Chondrocyte (in vitro differentiated cells): ENCODE measurements at regions not wholly inside any gene's neighbourhood (a gene's known extent, or its start where the extent isn't known, plus 50 kb on each side); places are given as distances from the start of the nearest gene placed in this dataset.

Experiments
- DNase-seq: peaks from one replicate; pipeline ENCODE4 v3.0.0; 2021; ENCODE audit warnings: mixed read lengths, low spot score
- H3K27ac Mint-ChIP-seq: one replicate; pipeline ENCODE4 v1.8.0; 2021; ENCODE audit warnings: mild to moderate bottlenecking, moderate library complexity, mixed read lengths; ENCODE audit not compliant: unreplicated experiment
- H3K27me3 Mint-ChIP-seq: 2 replicates; pipeline ENCODE4 v1.8.0; 2021; ENCODE audit warnings: low read depth, mixed read lengths
- H3K36me3 Mint-ChIP-seq: 2 replicates; pipeline ENCODE4 v1.8.0; 2021; ENCODE audit warnings: low read depth, mixed read lengths
- H3K4me1 Mint-ChIP-seq: 2 replicates; pipeline ENCODE4 v1.8.0; 2021; ENCODE audit warnings: low read depth, mild to moderate bottlenecking, mixed read lengths
- H3K4me3 Mint-ChIP-seq: one replicate; pipeline ENCODE4 v1.8.0; 2021; ENCODE audit warnings: mild to moderate bottlenecking, moderate library complexity, mixed read lengths; ENCODE audit not compliant: unreplicated experiment
- H3K9me3 Mint-ChIP-seq: 2 replicates; pipeline ENCODE4 v1.8.0; 2021; ENCODE audit warnings: low read depth, mixed read lengths
- TF ChIP-seq, protein P1 (sequence below): fragments of 200-600 bp; sonication (generic); IDR thresholded peaks from 2 replicates; pipeline ENCODE4 v1.5.0; 2021; ENCODE audit warnings: antibody characterized with exemption, mild to moderate bottlenecking, moderate library complexity

DNA sequence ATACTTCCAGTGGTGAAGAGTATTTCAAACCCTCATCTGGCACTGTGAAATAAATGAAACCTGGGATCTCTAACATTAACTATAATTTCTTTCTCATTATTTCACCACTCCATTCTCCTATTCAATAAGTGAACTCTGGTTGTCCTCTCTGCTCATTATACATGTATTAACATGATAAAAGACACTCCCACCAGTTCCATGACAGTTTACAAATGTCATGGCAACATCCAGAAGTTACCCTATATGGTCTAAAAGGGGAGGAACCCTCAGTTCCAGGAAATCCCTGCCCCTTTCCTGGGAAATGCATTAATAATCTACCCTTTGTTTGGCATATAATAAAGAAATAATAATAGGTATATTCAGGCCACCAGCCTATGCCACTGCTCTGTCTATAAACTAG is 62.7 kb upstream of the BRINP3 start:
- Mint-ChIP-seq H3K36me3 (no peaks in the 10 kb centered on the region), H3K4me1 (no peaks in the 10 kb centered on the region), H3K4me3 (no peak overlapping the region), H3K27ac (no peak overlapping the region), H3K9me3 (peaks cover 7% of the 10 kb centered on the region), H3K27me3 (no peaks in the 10 kb centered on the region)
- TF ChIP-seq, protein P1, sequence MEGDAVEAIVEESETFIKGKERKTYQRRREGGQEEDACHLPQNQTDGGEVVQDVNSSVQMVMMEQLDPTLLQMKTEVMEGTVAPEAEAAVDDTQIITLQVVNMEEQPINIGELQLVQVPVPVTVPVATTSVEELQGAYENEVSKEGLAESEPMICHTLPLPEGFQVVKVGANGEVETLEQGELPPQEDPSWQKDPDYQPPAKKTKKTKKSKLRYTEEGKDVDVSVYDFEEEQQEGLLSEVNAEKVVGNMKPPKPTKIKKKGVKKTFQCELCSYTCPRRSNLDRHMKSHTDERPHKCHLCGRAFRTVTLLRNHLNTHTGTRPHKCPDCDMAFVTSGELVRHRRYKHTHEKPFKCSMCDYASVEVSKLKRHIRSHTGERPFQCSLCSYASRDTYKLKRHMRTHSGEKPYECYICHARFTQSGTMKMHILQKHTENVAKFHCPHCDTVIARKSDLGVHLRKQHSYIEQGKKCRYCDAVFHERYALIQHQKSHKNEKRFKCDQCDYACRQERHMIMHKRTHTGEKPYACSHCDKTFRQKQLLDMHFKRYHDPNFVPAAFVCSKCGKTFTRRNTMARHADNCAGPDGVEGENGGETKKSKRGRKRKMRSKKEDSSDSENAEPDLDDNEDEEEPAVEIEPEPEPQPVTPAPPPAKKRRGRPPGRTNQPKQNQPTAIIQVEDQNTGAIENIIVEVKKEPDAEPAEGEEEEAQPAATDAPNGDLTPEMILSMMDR = no peak
- DNase-seq = no peak

DNA sequence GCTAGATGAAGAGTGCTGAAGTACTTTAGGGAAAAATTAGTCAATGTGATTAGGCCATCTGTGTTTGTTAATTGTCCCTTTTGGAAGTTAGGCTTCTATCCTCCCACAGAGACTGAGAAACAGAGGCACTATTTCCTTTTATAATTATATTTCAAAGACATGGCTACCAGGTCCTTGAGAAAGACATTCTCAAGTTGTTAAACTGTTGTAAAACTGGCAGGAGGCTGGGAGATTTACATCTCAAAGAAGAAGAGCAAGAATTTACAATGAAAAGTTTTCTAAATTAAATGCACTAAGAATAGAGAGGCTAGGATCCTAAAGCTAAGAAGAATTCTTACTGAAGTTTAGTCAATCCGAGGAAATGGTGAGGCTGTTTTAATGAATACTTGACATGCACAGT is 74.0 kb upstream of the BRINP3 start:
- Mint-ChIP-seq H3K36me3 (no peaks in the 10 kb centered on the region), H3K4me3 (no peak overlapping the region), H3K27ac (no peak overlapping the region), H3K27me3 (peaks cover 1% of the 10 kb centered on the region), H3K9me3 (peaks cover 8% of the 10 kb centered on the region), H3K4me1 (no peaks in the 10 kb centered on the region)
- DNase-seq = no peak
- TF ChIP-seq, protein P1 = no peak

DNA sequence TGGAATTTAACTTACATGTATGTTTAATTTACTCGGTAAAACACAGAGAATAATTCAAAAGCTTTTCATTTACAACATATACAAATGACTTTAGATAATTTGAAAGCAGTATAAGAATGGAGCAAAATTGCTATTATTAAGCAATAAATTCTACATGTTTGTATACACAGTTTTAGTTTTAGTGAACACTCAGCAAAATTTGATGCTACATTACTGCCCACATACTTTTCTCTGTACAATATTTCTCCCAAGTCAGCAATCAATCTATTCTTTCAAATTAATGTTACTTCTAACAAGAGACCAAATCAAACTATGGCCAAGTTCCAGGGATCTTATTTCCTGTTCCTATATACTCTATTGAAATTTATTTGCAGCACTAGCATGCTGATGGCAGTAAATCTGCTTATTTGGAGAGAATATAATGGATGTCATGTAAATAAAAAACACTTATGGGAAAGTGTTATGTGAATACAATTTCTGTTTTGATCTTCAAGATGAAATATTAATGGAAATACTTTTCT is 82.6 kb upstream of the BRINP3 start:
- Mint-ChIP-seq H3K36me3 (no peaks in the 10 kb centered on the region), H3K4me3 (no peak overlapping the region), H3K9me3 (peaks cover 10% of the 10 kb centered on the region), H3K4me1 (no peaks in the 10 kb centered on the region), H3K27ac (no peak overlapping the region), H3K27me3 (no peaks in the 10 kb centered on the region)
- DNase-seq = no peak
- TF ChIP-seq, protein P1 = no peak

DNA sequence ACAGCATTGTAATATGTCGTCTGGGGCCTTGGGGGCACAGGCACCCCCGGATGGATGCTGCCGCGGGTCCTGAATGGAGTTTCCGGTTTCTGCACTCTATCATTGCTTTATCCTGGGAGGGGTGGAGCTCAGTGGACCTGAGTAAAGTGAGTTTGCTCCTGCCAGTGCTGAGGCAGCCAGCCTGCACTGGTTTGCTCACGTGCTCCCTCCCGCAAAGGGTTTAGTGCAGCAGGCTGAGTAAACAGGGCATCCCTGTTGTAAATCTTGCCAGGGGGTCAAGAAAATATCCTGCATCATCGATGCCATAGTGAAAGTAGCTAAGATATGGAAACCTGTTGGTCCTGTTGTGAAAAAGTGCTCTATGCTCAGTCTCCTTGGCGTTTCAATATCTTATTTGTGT is 85.6 kb upstream of the BRINP3 start:
- Mint-ChIP-seq H3K4me3 (no peak overlapping the region), H3K36me3 (no peaks in the 10 kb centered on the region), H3K9me3 (peaks cover 8% of the 10 kb centered on the region), H3K27ac (no peak overlapping the region), H3K27me3 (no peaks in the 10 kb centered on the region), H3K4me1 (no peaks in the 10 kb centered on the region)
- no peak for DNase-seq
- TF ChIP-seq, protein P1 = no peak

DNA sequence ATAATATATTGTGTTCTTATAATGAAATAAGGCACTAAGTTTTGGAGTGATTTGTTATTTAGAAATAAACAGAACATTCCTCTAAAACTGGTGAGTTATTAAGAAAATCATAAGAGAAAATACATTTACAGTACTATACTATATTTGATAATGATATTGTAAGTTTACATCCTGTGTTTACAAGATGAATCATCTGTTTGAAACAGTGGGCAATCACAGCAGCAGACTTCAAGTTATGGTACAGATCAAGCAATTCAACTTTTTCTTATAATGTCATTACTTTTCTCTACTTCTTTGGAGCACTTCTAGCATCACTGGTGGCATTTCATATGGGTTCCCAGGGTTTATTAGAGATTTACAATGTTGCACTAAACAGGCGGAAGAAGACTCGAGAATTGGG is 86.5 kb upstream of the BRINP3 start:
- no peaks in the 10 kb centered on the region for H3K4me1 Mint-ChIP-seq
- no peaks in the 10 kb centered on the region for H3K27me3 Mint-ChIP-seq
- TF ChIP-seq, protein P1 = no peak
- no peak overlapping the region for H3K4me3 Mint-ChIP-seq
- peaks cover 8% of the 10 kb centered on the region for H3K9me3 Mint-ChIP-seq
- no peaks in the 10 kb centered on the region for H3K36me3 Mint-ChIP-seq
- H3K27ac Mint-ChIP-seq = no peak overlapping the region
- no peak for DNase-seq
